ENCODE measurements at regions not wholly inside any gene's neighbourhood (a gene's known extent, or its start where the extent isn't known, plus 50 kb on each side); places are given as distances from the start of the nearest gene placed in this dataset.

- no peak for TF ChIP-seq EZH2 (IDR thresholded peaks at IDR 0.05; ENCODE audit: borderline replicate concordance, low read length)
- TF ChIP-seq, protein P1, sequence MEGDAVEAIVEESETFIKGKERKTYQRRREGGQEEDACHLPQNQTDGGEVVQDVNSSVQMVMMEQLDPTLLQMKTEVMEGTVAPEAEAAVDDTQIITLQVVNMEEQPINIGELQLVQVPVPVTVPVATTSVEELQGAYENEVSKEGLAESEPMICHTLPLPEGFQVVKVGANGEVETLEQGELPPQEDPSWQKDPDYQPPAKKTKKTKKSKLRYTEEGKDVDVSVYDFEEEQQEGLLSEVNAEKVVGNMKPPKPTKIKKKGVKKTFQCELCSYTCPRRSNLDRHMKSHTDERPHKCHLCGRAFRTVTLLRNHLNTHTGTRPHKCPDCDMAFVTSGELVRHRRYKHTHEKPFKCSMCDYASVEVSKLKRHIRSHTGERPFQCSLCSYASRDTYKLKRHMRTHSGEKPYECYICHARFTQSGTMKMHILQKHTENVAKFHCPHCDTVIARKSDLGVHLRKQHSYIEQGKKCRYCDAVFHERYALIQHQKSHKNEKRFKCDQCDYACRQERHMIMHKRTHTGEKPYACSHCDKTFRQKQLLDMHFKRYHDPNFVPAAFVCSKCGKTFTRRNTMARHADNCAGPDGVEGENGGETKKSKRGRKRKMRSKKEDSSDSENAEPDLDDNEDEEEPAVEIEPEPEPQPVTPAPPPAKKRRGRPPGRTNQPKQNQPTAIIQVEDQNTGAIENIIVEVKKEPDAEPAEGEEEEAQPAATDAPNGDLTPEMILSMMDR (IDR thresholded peaks at IDR 0.05; ENCODE audit: low read length) = no peak
- H3K36me3 ChIP-seq (ENCODE audit: insufficient read depth, low read length) = no peaks in the 10 kb centered on the region
- no peaks in the 10 kb centered on the region for H3K9me2 ChIP-seq (ENCODE audit: low read depth, low read length)
- no peak overlapping the region for H3K4me3 ChIP-seq (ENCODE audit: low read depth, low read length, poor library complexity, severe bottlenecking)
- H3K4me2 ChIP-seq (ENCODE audit: low read length) = no peak overlapping the region
- no peaks in the 10 kb centered on the region for H3K27me3 ChIP-seq (ENCODE audit: insufficient read depth, low read length)
- H4K20me1 ChIP-seq (ENCODE audit: insufficient read depth, low read length) = no peaks in the 10 kb centered on the region
- no peak overlapping the region for H3K27ac ChIP-seq (ENCODE audit: low read depth, low read length, poor library complexity, severe bottlenecking)
- no peaks in the 10 kb centered on the region for H3K9me3 ChIP-seq (ENCODE audit: low read length)
- H3K79me2 ChIP-seq (ENCODE audit: insufficient read depth, low read length) = no peaks in the 10 kb centered on the region
- H2AFZ ChIP-seq (ENCODE audit: low read length) = no peak overlapping the region
- H3F3A ChIP-seq (ENCODE audit: insufficient read depth, low read length) = no peaks in the 10 kb centered on the region
- H3K4me1 ChIP-seq (ENCODE audit: insufficient read depth, low read length, severe bottlenecking) = no peaks in the 10 kb centered on the region
- H3K9ac ChIP-seq (ENCODE audit: low read length) = no peak overlapping the region
Measured at GRCh38 chrX:4579999-4580398, 866.5 kb upstream of the PRKX start.

- TF ChIP-seq EZH2 (IDR thresholded peaks at IDR 0.05; ENCODE audit: borderline replicate concordance, low read length) = no peak
- TF ChIP-seq, protein P1 (IDR thresholded peaks at IDR 0.05; ENCODE audit: low read length) = no peak
- Histone ChIP-seq H3K4me1 (ENCODE audit: insufficient read depth, low read length, severe bottlenecking) (no peaks in the 10 kb centered on the region), H3K4me2 (ENCODE audit: low read length) (no peak overlapping the region), H4K20me1 (ENCODE audit: insufficient read depth, low read length) (no peaks in the 10 kb centered on the region), H3F3A (ENCODE audit: insufficient read depth, low read length) (no peaks in the 10 kb centered on the region), H3K4me3 (ENCODE audit: low read depth, low read length, poor library complexity, severe bottlenecking) (no peak overlapping the region), H3K36me3 (ENCODE audit: insufficient read depth, low read length) (no peaks in the 10 kb centered on the region), H3K79me2 (ENCODE audit: insufficient read depth, low read length) (no peaks in the 10 kb centered on the region), H3K27me3 (ENCODE audit: insufficient read depth, low read length) (no peaks in the 10 kb centered on the region), H3K27ac (ENCODE audit: low read depth, low read length, poor library complexity, severe bottlenecking) (no peak overlapping the region), H3K9me2 (ENCODE audit: low read depth, low read length) (no peaks in the 10 kb centered on the region), H2AFZ (ENCODE audit: low read length) (no peak overlapping the region), H3K9me3 (ENCODE audit: low read length) (no peaks in the 10 kb centered on the region), H3K9ac (ENCODE audit: low read length) (no peak overlapping the region)
Measured at GRCh38 chrX:4579480-4579879, 866.0 kb upstream of the PRKX start.

DNA sequence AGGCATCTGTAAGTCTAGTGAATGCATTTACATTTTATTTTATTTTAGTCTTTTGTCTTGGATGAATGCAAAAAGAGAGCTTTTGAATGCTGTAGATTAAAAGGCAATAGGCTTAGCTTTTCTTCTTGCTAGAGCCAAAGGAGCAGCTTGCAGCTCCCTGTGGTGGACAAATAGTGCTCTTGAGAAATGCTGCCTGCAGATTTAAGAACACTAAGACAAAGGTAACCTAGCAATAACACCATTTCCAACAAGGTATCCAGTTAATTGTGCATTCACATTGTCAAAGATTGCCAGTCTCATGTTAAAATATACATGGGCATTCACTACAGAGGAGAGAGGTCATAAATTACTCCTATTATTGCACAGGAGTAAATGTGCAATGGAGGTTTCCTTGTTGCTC is 859.2 kb upstream of the PRKX start:
- H3K9ac ChIP-seq (ENCODE audit: low read length) = no peak overlapping the region
- no peaks in the 10 kb centered on the region for H3F3A ChIP-seq (ENCODE audit: insufficient read depth, low read length)
- H4K20me1 ChIP-seq (ENCODE audit: insufficient read depth, low read length) = no peaks in the 10 kb centered on the region
- TF ChIP-seq EZH2 (IDR thresholded peaks at IDR 0.05; ENCODE audit: borderline replicate concordance, low read length) = no peak
- TF ChIP-seq, protein P1 (IDR thresholded peaks at IDR 0.05; ENCODE audit: low read length) = no peak
- no peak overlapping the region for H3K27ac ChIP-seq (ENCODE audit: low read depth, low read length, poor library complexity, severe bottlenecking)
- H3K4me2 ChIP-seq (ENCODE audit: low read length) = no peak overlapping the region
- H3K9me2 ChIP-seq (ENCODE audit: low read depth, low read length) = no peaks in the 10 kb centered on the region
- no peaks in the 10 kb centered on the region for H3K79me2 ChIP-seq (ENCODE audit: insufficient read depth, low read length)
- H3K4me3 ChIP-seq (ENCODE audit: low read depth, low read length, poor library complexity, severe bottlenecking) = no peak overlapping the region
- H2AFZ ChIP-seq (ENCODE audit: low read length) = no peak overlapping the region
- H3K4me1 ChIP-seq (ENCODE audit: insufficient read depth, low read length, severe bottlenecking) = no peaks in the 10 kb centered on the region
- no peaks in the 10 kb centered on the region for H3K27me3 ChIP-seq (ENCODE audit: insufficient read depth, low read length)
- H3K36me3 ChIP-seq (ENCODE audit: insufficient read depth, low read length) = no peaks in the 10 kb centered on the region
- no peaks in the 10 kb centered on the region for H3K9me3 ChIP-seq (ENCODE audit: low read length)

Data from OCI-LY1 (cell line).